Caco-2 (cell line): ENCODE measurements at regions not wholly inside any gene's neighbourhood (a gene's known extent, or its start where the extent isn't known, plus 50 kb on each side); places are given as distances from the start of the nearest gene placed in this dataset.
"Not testable (repeated sequence)": the region's sequence is repeated elsewhere in the genome, so short reads cannot be mapped to it uniquely, and the experiment has no call there.

Source experiments
- BruUV-seq: library from RNA; stranded (reverse); fragments of 400-500 nt; replicated peaks from 2 replicates; lab custom pipeline; 2021; lab: Mats Ljungman, UMichigan
- CTCF ChIA-PET: fragments of 300-600 bp; sonication (Branson Sonifier 250); formaldehyde crosslinking; loops from one replicate; lab custom pipeline; 2022; ENCODE audit warnings: antibody characterized with exemption; lab: Charles Lee
- POLR2A ChIA-PET: fragments of 300-600 bp; sonication (Branson Sonifier 250); formaldehyde crosslinking; loops from one replicate; lab custom pipeline; 2022; ENCODE audit warnings: antibody characterized with exemption; lab: Charles Lee
- DNase-seq, 2 experiments: peaks; one replicate each; pipeline versions ENCODE4 v3.0.0 to v3.0.0-alpha.2; 2020 to 2022
- H3K27me3 ChIP-seq: replicated peaks from 2 replicates; pipeline ENCODE4 v1.6.0; 2011; ENCODE audit warnings: low read length; ENCODE audit not compliant: control insufficient read depth, insufficient read depth
- H3K36me3 ChIP-seq: 2 replicates; pipeline ENCODE4 v1.5.1; 2011; ENCODE audit warnings: low read length; ENCODE audit not compliant: control insufficient read depth, insufficient read depth
- H3K4me1 ChIP-seq: fragments of 250-450 bp; sonication (Bioruptor Pico); 2 replicates; pipeline ENCODE4 v1.5.1; 2020; ENCODE audit warnings: mild to moderate bottlenecking
- H3K4me3 ChIP-seq: 2 replicates; pipeline ENCODE4 v1.5.1; 2011; ENCODE audit warnings: low read depth, mild to moderate bottlenecking, control low read depth, low read length
- H3K9me3 ChIP-seq: fragments of 250-450 bp; sonication (Bioruptor Pico); 2 replicates; pipeline ENCODE4 v1.5.1; 2020; ENCODE audit warnings: mild to moderate bottlenecking, moderate library complexity
- H3K27ac Mint-ChIP-seq: one replicate; pipeline ENCODE4 v1.8.0; 2022; ENCODE audit warnings: mixed read lengths; ENCODE audit not compliant: unreplicated experiment
- H3K27me3 Mint-ChIP-seq: one replicate; pipeline ENCODE4 v1.8.0; 2022; ENCODE audit warnings: mixed read lengths; ENCODE audit not compliant: insufficient read depth, unreplicated experiment
- H3K36me3 Mint-ChIP-seq: one replicate; pipeline ENCODE4 v1.8.0; 2022; ENCODE audit warnings: mild to moderate bottlenecking, mixed read lengths; ENCODE audit not compliant: insufficient read depth, unreplicated experiment
- H3K4me1 Mint-ChIP-seq: one replicate; pipeline ENCODE4 v1.8.0; 2022; ENCODE audit warnings: low read depth, mixed read lengths; ENCODE audit not compliant: unreplicated experiment
- H3K4me3 Mint-ChIP-seq: one replicate; pipeline ENCODE4 v1.8.0; 2022; ENCODE audit warnings: mild to moderate bottlenecking, moderate library complexity, mixed read lengths; ENCODE audit not compliant: unreplicated experiment
- H3K9me3 Mint-ChIP-seq: one replicate; pipeline ENCODE4 v1.8.0; 2022; ENCODE audit warnings: mixed read lengths; ENCODE audit not compliant: unreplicated experiment
- intact Hi-C: fragments of 100-400 bp; cut with micrococcal nuclease; formaldehyde crosslinking; loops from one replicate; pipeline ENCODE4 v1.10.0; 2022; ENCODE audit not compliant: unreplicated experiment
- TF ChIP-seq, protein P1 (sequence below), 2 experiments: fragments of 200-600 bp in 1 of 2; IDR thresholded peaks; 1 replicate in 1 of 2; 2 replicates in 1 of 2; pipeline versions ENCODE4 v1.5.1 to v1.8.0; 2011 to 2022; ENCODE audit warnings: antibody characterized with exemption in 1 of 2, control low read depth in 1 of 2, inconsistent platforms in 1 of 2, low read depth in 1 of 2, low read length in 1 of 2, mild to moderate bottlenecking in 1 of 2, moderate library complexity in 1 of 2; ENCODE audit not compliant: insufficient read depth in 1 of 2, severe bottlenecking in 1 of 2, unreplicated experiment in 1 of 2

DNA sequence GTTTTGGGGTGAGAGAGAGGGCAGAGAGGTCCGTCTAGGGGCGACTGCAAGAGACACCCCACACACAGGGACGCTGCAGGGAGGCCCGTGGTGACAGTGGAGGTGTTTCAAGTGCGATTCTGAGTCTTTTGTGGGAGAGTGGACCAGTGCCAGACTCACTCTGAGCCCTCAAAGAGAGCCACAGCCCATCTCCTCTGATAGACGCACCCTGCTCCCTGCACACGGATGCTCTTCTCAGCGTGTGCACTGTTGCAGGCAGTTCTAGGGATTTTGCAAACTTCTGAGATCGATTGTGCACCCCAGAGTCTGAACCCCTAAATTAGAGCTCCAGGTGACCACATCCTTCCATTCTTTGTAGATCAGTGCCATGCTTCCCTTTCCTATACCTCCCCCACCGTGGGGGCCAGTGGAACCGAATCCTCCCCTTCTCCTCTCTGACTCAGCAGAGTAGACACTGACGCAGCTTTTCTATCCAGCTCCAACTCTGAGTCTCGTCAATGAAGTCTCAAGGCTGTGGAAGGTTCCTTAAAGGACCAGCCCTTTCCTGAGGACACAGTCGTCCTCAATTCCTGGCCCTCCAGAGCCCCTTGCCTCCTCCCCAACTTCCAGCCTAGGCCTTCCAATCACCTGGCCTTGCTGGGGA lies 83.8 kb downstream of the TMEM130 start:
- Histone ChIP-seq H3K9me3 (peaks cover 2% of the 10 kb centered on the region; the same call in 1 of the 2 replicates), H3K4me3 (no peak overlapping the region), H3K4me1 (peaks cover 12% of the 10 kb centered on the region), H3K27me3 (no peaks in the 10 kb centered on the region), H3K36me3 (no peaks in the 10 kb centered on the region)
- TF ChIP-seq, protein P1, sequence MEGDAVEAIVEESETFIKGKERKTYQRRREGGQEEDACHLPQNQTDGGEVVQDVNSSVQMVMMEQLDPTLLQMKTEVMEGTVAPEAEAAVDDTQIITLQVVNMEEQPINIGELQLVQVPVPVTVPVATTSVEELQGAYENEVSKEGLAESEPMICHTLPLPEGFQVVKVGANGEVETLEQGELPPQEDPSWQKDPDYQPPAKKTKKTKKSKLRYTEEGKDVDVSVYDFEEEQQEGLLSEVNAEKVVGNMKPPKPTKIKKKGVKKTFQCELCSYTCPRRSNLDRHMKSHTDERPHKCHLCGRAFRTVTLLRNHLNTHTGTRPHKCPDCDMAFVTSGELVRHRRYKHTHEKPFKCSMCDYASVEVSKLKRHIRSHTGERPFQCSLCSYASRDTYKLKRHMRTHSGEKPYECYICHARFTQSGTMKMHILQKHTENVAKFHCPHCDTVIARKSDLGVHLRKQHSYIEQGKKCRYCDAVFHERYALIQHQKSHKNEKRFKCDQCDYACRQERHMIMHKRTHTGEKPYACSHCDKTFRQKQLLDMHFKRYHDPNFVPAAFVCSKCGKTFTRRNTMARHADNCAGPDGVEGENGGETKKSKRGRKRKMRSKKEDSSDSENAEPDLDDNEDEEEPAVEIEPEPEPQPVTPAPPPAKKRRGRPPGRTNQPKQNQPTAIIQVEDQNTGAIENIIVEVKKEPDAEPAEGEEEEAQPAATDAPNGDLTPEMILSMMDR (IDR thresholded peaks at IDR 0.05; ENCODE audit: insufficient read depth in 1 of 2, low read depth in 1 of 2, low read length in 1 of 2, severe bottlenecking in 1 of 2, unreplicated experiment in 1 of 2), result no peak
- Mint-ChIP-seq H3K4me3 (no peak overlapping the region), H3K27ac (no peak overlapping the region), H3K9me3 (no peaks in the 10 kb centered on the region), H3K27me3 (no peaks in the 10 kb centered on the region), H3K4me1 (peaks cover 6% of the 10 kb centered on the region), H3K36me3 (no peaks in the 10 kb centered on the region)
- intact Hi-C loops, result no loop called here
- ChIA-PET CTCF (no interaction called here), POLR2A (no interaction called here)
- no peak for DNase-seq
- BruUV-seq, result no TSS peak

DNA sequence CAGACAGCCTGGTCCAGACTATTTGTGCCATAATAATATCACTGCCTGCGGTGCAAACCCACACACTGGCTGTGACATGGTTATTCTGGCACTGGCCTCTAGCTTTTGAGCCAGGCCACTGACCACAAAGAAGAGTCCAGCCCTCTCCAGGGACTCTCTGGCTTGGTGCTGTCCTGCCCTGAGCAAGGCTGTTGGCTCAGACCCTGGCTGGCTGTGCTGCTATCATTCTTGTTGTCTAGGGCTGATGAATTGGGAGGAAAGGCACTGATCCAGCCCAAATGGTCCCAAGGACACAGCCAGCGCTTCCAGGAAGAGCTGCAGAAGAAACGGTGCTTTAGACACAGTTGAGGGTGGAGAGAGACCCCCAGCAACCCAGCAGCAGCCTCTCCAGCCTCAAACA lies 80.8 kb downstream of the TMEM130 start:
- CTCF ChIA-PET, result interaction anchor here (0.6 kb wide), 1 partner anchor 10 kb away, joined by 5 read pairs; no protein-coding TSS in a partner anchor
- TF ChIP-seq, protein P1 (IDR thresholded peaks at IDR 0.05; ENCODE audit: insufficient read depth in 1 of 2, low read depth in 1 of 2, low read length in 1 of 2, severe bottlenecking in 1 of 2, unreplicated experiment in 1 of 2), result no peak
- Histone ChIP-seq H3K4me1 (no peaks in the 10 kb centered on the region), H3K27me3 (no peaks in the 10 kb centered on the region), H3K4me3 (no peak overlapping the region), H3K9me3 (no peaks in the 10 kb centered on the region), H3K36me3 (no peaks in the 10 kb centered on the region)
- Mint-ChIP-seq H3K9me3 (no peaks in the 10 kb centered on the region), H3K27me3 (no peaks in the 10 kb centered on the region), H3K27ac (no peak overlapping the region), H3K4me3 (no peak overlapping the region), H3K4me1 (no peaks in the 10 kb centered on the region), H3K36me3 (no peaks in the 10 kb centered on the region)
- POLR2A ChIA-PET, result no interaction called here
- intact Hi-C loops, result no loop called here
- BruUV-seq, result no TSS peak
- no peak for DNase-seq

DNA sequence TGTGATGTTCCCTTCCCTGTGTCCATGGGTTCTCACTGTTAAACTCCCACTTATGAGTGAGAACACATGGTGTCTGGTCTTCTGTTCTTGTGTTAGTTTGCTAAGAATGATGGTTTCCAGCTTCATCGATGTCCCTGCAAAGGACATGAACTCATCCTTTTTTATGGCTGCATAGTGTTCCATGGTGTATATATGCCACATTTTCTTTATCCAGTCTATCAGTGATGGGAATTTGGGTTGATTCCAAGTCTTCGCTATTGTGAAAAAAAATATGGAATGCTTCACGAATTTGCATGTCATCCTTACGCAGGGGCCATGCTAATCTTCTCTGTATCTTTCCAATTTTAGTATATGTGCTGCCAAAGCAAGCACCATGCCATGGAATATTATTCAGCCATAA lies 75.4 kb downstream of the TMEM130 start:
- H3K27me3 ChIP-seq, H3K9me3 Mint-ChIP-seq, BruUV-seq, H3K4me1 ChIP-seq, H3K27ac Mint-ChIP-seq, H3K36me3 Mint-ChIP-seq, H3K4me3 ChIP-seq, POLR2A ChIA-PET, H3K9me3 ChIP-seq, DNase-seq, H3K4me1 Mint-ChIP-seq, CTCF ChIA-PET, H3K36me3 ChIP-seq, H3K27me3 Mint-ChIP-seq, H3K4me3 Mint-ChIP-seq: not testable (repeated sequence)
- intact Hi-C loops, result loop anchor here (10.0 kb wide), 1 partner anchor 700 kb away; no protein-coding TSS in a partner anchor
